SK-N-SH treated with all-trans-retinoic acid at 6 μM for 48 hours (cell line): ENCODE measurements at regions not wholly inside any gene's neighbourhood (a gene's known extent, or its start where the extent isn't known, plus 50 kb on each side); places are given as distances from the start of the nearest gene placed in this dataset.

Experiments
- ATAC-seq: fragments of 200-7000 bp; cut with Tn5 transposase; 3 replicates; pipeline ENCODE4 v1.9.1; 2020; ENCODE audit warnings: mild to moderate bottlenecking, moderate library complexity
- ARNTL ChIP-seq: fragments of 450-650 bp; formaldehyde crosslinking; IDR thresholded peaks from 2 replicates; pipeline ENCODE4 v1.5.0; 2020; ENCODE audit warnings: low read depth, mild to moderate bottlenecking, moderate library complexity, borderline replicate concordance
- BACH2 ChIP-seq: fragments of 250-450 bp; sonication (Bioruptor Pico); IDR thresholded peaks from 2 replicates; pipeline ENCODE4 v1.9.0; 2021; ENCODE audit warnings: mild to moderate bottlenecking, borderline replicate concordance
- CSDC2 ChIP-seq: fragments of 250-450 bp; sonication (Bioruptor Pico); IDR thresholded peaks from 2 replicates; pipeline ENCODE4 v1.5.0; 2020; ENCODE audit warnings: mild to moderate bottlenecking, moderate library complexity
- ESRRG ChIP-seq: fragments of 250-450 bp; sonication (Bioruptor Pico); IDR thresholded peaks from 2 replicates; pipeline ENCODE4 v1.6.1; 2021; ENCODE audit warnings: mild to moderate bottlenecking
- GLIS3 ChIP-seq: fragments of 250-450 bp; sonication (Bioruptor Pico); IDR thresholded peaks from 2 replicates; pipeline ENCODE4 v1.5.0; 2020; ENCODE audit warnings: mild to moderate bottlenecking, moderate library complexity
- ISL1 ChIP-seq: fragments of 250-450 bp; sonication (Bioruptor Pico); IDR thresholded peaks from 2 replicates; pipeline ENCODE4 v2.1.2; 2022; ENCODE audit warnings: mild to moderate bottlenecking, moderate library complexity
- OSR1 ChIP-seq: fragments of 250-450 bp; sonication (Bioruptor Pico); IDR thresholded peaks from 2 replicates; pipeline ENCODE4 v1.8.0; 2022; ENCODE audit warnings: moderate library complexity, mild to moderate bottlenecking, inconsistent platforms
- PPARA ChIP-seq: fragments of 250-450 bp; sonication (Bioruptor Pico); IDR thresholded peaks from 2 replicates; pipeline ENCODE4 v1.5.0; 2020; ENCODE audit warnings: mild to moderate bottlenecking, borderline replicate concordance
- TCF4 ChIP-seq: fragments of 250-450 bp; sonication (Bioruptor Pico); IDR thresholded peaks from 2 replicates; pipeline ENCODE4 v1.8.0; 2021; ENCODE audit warnings: mild to moderate bottlenecking, moderate library complexity, borderline replicate concordance
- TOX ChIP-seq: fragments of 250-450 bp; sonication (Bioruptor Pico); IDR thresholded peaks from 2 replicates; pipeline ENCODE4 v1.8.0; 2021; ENCODE audit warnings: mild to moderate bottlenecking, moderate library complexity, borderline replicate concordance
- ZC3H10 ChIP-seq: fragments of 250-450 bp; sonication (Bioruptor Pico); IDR thresholded peaks from 2 replicates; pipeline ENCODE4 v1.5.1; 2021; ENCODE audit warnings: mild to moderate bottlenecking, moderate library complexity
- ZFP3 ChIP-seq: fragments of 250-450 bp; sonication (Bioruptor Pico); IDR thresholded peaks from 2 replicates; pipeline ENCODE4 v1.5.0; 2020; ENCODE audit warnings: mild to moderate bottlenecking, moderate library complexity
- ZFP30 ChIP-seq: fragments of 450-650 bp; formaldehyde crosslinking; IDR thresholded peaks from 2 replicates; pipeline ENCODE4 v1.5.0; 2022; ENCODE audit warnings: mild to moderate bottlenecking, moderate library complexity
- ZNF565 ChIP-seq: fragments of 450-650 bp; formaldehyde crosslinking; conservative IDR thresholded peaks from 2 replicates; pipeline ENCODE4 v1.5.0; 2020; ENCODE audit warnings: low read depth, mild to moderate bottlenecking, moderate library complexity
- ZNF70 ChIP-seq: fragments of 450-650 bp; formaldehyde crosslinking; IDR thresholded peaks from 2 replicates; pipeline ENCODE4 v1.5.0; 2020; ENCODE audit warnings: mild to moderate bottlenecking, moderate library complexity
- ZNF8 ChIP-seq: fragments of 450-650 bp; formaldehyde crosslinking; IDR thresholded peaks from 2 replicates; pipeline ENCODE4 v1.5.0; 2020; ENCODE audit warnings: mild to moderate bottlenecking, moderate library complexity
- TF ChIP-seq, protein P1 (sequence below): fragments of 250-450 bp; sonication (Bioruptor Pico); IDR thresholded peaks from 2 replicates; pipeline ENCODE4 v1.5.1; 2021; ENCODE audit warnings: mild to moderate bottlenecking, moderate library complexity
- TF ChIP-seq, protein P2 (sequence below): fragments of 250-450 bp; sonication (Bioruptor Pico); IDR thresholded peaks from 2 replicates; pipeline ENCODE4 v1.5.1; 2020; ENCODE audit warnings: low read depth, mild to moderate bottlenecking, moderate library complexity
- TF ChIP-seq, protein P3 (sequence below): fragments of 250-450 bp; sonication (Bioruptor Pico); IDR thresholded peaks from 2 replicates; pipeline ENCODE4 v1.5.0; 2020; ENCODE audit warnings: mild to moderate bottlenecking, moderate library complexity
- TF ChIP-seq, protein P4 (sequence below): fragments of 250-450 bp; sonication (Bioruptor Pico); IDR thresholded peaks from 2 replicates; pipeline ENCODE4 v1.8.0; 2021; ENCODE audit warnings: low read depth, mild to moderate bottlenecking, moderate library complexity, borderline replicate concordance

DNA sequence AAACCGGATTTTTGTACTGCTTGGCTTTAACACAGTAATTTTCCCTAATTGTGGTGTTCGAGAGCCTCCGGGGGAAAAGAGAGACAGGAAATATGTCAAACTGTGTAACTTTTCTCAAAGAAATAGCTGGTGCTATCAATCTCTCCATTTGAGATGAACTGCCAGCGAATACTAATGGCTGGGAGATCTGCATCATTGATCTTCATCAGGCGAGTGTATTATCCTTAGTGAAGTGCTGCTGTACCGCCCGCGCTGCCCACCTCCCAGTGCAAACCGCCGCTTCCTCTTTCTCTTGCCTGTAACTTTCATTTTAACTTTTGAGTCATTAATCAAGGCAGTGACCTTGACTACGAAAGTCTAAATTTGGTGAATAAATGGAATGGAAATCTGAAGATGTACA lies 246.1 kb upstream of the ST6GAL2 start:
- ATAC-seq: no peak
- TF ChIP-seq TOX (CRISPR knock-in tag): no peak
- no peak for TF ChIP-seq ZNF565
- no peak for TF ChIP-seq OSR1
- no peak for TF ChIP-seq ZFP3 (CRISPR knock-in tag)
- no peak for TF ChIP-seq BACH2 (CRISPR knock-in tag)
- TF ChIP-seq, protein P1, sequence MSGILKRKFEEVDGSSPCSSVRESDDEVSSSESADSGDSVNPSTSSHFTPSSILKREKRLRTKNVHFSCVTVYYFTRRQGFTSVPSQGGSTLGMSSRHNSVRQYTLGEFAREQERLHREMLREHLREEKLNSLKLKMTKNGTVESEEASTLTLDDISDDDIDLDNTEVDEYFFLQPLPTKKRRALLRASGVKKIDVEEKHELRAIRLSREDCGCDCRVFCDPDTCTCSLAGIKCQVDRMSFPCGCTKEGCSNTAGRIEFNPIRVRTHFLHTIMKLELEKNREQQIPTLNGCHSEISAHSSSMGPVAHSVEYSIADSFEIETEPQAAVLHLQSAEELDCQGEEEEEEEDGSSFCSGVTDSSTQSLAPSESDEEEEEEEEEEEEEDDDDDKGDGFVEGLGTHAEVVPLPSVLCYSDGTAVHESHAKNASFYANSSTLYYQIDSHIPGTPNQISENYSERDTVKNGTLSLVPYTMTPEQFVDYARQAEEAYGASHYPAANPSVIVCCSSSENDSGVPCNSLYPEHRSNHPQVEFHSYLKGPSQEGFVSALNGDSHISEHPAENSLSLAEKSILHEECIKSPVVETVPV (CRISPR knock-in tag): no peak
- TF ChIP-seq GLIS3 (CRISPR knock-in tag): no peak
- TF ChIP-seq ZFP30 (CRISPR knock-in tag): no peak
- TF ChIP-seq ZC3H10: no peak
- TF ChIP-seq ISL1 (CRISPR knock-in tag): no peak

DNA sequence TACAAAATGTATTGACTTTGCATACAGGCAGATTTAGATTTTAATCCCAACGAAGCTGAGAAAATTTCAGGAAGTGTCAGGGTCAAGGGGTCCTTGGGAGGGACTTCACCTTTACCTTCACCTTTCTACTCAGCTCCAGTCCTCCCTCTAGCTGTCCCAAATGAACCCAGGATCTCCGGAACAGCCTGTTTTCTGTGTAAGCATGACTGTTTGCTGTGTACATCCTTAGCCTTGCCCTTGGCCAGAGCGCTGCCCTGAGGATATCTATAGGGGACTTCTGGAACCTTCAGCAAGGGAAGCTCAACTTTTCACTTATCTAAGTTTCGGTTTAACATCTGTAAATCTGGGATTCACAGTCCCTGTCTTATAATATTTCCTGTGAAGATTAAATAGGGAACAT lies 246.8 kb upstream of the ST6GAL2 start:
- no peak for ATAC-seq
- TF ChIP-seq CSDC2 (no peak), ZNF565 (no peak), ZC3H10 (no peak), ZFP3 (CRISPR knock-in tag) (no peak), ZFP30 (CRISPR knock-in tag) (no peak)
- TF ChIP-seq, protein P2, sequence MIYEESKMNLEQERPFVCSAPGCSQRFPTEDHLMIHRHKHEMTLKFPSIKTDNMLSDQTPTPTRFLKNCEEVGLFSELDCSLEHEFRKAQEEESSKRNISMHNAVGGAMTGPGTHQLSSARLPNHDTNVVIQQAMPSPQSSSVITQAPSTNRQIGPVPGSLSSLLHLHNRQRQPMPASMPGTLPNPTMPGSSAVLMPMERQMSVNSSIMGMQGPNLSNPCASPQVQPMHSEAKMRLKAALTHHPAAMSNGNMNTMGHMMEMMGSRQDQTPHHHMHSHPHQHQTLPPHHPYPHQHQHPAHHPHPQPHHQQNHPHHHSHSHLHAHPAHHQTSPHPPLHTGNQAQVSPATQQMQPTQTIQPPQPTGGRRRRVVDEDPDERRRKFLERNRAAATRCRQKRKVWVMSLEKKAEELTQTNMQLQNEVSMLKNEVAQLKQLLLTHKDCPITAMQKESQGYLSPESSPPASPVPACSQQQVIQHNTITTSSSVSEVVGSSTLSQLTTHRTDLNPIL (CRISPR knock-in tag): no peak

DNA sequence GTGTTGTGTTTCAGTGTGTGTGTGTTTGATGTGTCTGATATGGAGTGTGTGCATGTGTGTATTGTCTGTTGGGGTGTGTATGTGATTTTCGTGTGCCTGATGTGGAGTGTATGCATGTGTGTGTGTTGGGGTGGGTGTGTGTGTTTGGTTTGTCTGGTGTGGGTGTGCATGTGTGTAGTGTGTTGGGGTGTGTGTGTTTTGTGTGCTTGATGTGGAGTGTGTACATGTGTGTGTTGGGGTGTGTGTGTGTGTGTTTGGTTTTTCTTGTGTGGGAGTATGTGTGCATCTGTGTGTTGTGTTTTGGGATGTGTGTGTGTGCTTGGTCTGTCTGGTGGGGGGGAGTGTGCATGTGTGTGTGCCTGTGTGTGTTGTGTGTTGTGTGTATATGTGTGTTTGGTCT lies 247.4 kb upstream of the ST6GAL2 start:
- no peak for ATAC-seq
- TF ChIP-seq, protein P3, sequence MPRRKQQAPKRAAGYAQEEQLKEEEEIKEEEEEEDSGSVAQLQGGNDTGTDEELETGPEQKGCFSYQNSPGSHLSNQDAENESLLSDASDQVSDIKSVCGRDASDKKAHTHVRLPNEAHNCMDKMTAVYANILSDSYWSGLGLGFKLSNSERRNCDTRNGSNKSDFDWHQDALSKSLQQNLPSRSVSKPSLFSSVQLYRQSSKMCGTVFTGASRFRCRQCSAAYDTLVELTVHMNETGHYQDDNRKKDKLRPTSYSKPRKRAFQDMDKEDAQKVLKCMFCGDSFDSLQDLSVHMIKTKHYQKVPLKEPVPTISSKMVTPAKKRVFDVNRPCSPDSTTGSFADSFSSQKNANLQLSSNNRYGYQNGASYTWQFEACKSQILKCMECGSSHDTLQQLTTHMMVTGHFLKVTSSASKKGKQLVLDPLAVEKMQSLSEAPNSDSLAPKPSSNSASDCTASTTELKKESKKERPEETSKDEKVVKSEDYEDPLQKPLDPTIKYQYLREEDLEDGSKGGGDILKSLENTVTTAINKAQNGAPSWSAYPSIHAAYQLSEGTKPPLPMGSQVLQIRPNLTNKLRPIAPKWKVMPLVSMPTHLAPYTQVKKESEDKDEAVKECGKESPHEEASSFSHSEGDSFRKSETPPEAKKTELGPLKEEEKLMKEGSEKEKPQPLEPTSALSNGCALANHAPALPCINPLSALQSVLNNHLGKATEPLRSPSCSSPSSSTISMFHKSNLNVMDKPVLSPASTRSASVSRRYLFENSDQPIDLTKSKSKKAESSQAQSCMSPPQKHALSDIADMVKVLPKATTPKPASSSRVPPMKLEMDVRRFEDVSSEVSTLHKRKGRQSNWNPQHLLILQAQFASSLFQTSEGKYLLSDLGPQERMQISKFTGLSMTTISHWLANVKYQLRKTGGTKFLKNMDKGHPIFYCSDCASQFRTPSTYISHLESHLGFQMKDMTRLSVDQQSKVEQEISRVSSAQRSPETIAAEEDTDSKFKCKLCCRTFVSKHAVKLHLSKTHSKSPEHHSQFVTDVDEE (CRISPR knock-in tag): no peak
- no peak for TF ChIP-seq ZNF70 (CRISPR knock-in tag)
- TF ChIP-seq GLIS3 (CRISPR knock-in tag): no peak
- TF ChIP-seq PPARA (CRISPR knock-in tag): no peak
- TF ChIP-seq ISL1 (CRISPR knock-in tag): no peak
- TF ChIP-seq CSDC2: no peak
- no peak for TF ChIP-seq BACH2 (CRISPR knock-in tag)
- TF ChIP-seq OSR1: no peak
- TF ChIP-seq, protein P1 (CRISPR knock-in tag): no peak
- TF ChIP-seq ZNF8: no peak
- TF ChIP-seq ZNF565: no peak
- no peak for TF ChIP-seq TCF4
- TF ChIP-seq, protein P4, sequence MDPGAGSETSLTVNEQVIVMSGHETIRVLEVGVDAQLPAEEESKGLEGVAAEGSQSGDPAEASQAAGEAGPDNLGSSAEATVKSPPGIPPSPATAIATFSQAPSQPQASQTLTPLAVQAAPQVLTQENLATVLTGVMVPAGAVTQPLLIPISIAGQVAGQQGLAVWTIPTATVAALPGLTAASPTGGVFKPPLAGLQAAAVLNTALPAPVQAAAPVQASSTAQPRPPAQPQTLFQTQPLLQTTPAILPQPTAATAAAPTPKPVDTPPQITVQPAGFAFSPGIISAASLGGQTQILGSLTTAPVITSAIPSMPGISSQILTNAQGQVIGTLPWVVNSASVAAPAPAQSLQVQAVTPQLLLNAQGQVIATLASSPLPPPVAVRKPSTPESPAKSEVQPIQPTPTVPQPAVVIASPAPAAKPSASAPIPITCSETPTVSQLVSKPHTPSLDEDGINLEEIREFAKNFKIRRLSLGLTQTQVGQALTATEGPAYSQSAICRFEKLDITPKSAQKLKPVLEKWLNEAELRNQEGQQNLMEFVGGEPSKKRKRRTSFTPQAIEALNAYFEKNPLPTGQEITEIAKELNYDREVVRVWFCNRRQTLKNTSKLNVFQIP: no peak
- TF ChIP-seq ARNTL (CRISPR knock-in tag): no peak
- TF ChIP-seq, protein P2 (CRISPR knock-in tag): no peak
- no peak for TF ChIP-seq TOX (CRISPR knock-in tag)
- TF ChIP-seq ZFP30 (CRISPR knock-in tag): no peak
- TF ChIP-seq ZC3H10: no peak
- no peak for TF ChIP-seq ZFP3 (CRISPR knock-in tag)
- TF ChIP-seq ESRRG (CRISPR knock-in tag): no peak
